GM19468 (cell line): ENCODE measurements at regions not wholly inside any gene's neighbourhood (a gene's known extent, or its start where the extent isn't known, plus 50 kb on each side); places are given as distances from the start of the nearest gene placed in this dataset.

Source experiments
- ATAC-seq: cut with Tn5 transposase; IDR thresholded peaks from one replicate; pipeline ENCODE4 v1.9.1; 2021; ENCODE audit warnings: mild to moderate bottlenecking, moderate library complexity, moderate number of reproducible peaks; ENCODE audit not compliant: unreplicated experiment; ENCODE audit errors: extremely low read depth

GRCh38 chr10:64506963-64507362, 985.8 kb downstream of the REEP3 start:
- ATAC-seq: no peak

- ATAC-seq: no peak
Measured at GRCh38 chr10:64507651-64508028, 986.4 kb downstream of the REEP3 start.

- no peak for ATAC-seq
Measured at GRCh38 chr10:64508029-64508661, 986.9 kb downstream of the REEP3 start.

- ATAC-seq: no peak
Measured at GRCh38 chr10:64515970-64516699, 994.9 kb downstream of the REEP3 start.

GRCh38 chr10:64518456-64518855, 997.3 kb downstream of the REEP3 start:
- ATAC-seq: no peak

GRCh38 chr10:64519427-64519826, 998.2 kb downstream of the REEP3 start:
- no peak for ATAC-seq

GRCh38 chr10:64519831-64520230, 998.6 kb downstream of the REEP3 start:
- no peak for ATAC-seq

- ATAC-seq: no peak
Measured at GRCh38 chr10:64523065-64523759, 1002.0 kb downstream of the REEP3 start.

GRCh38 chr10:64528294-64529002, 1007.2 kb downstream of the REEP3 start:
- ATAC-seq: no peak

GRCh38 chr10:64529003-64529350, 1007.8 kb downstream of the REEP3 start:
- ATAC-seq: no peak

- ATAC-seq: no peak
Measured at GRCh38 chr10:64534616-64535015, 1013.4 kb downstream of the REEP3 start.

- ATAC-seq: no peak
Measured at GRCh38 chr10:64535131-64535867, 1014.1 kb downstream of the REEP3 start.

GRCh38 chr10:64537112-64537511, 1015.9 kb downstream of the REEP3 start:
- ATAC-seq: no peak

GRCh38 chr10:64537928-64538327, 1016.7 kb downstream of the REEP3 start:
- ATAC-seq: no peak

GRCh38 chr10:64546073-64546472, 1024.9 kb downstream of the REEP3 start:
- ATAC-seq: no peak

- ATAC-seq: no peak
Measured at GRCh38 chr10:64547168-64547567, 1026.0 kb downstream of the REEP3 start.

GRCh38 chr10:64555666-64556065, 1034.5 kb downstream of the REEP3 start:
- no peak for ATAC-seq

- no peak for ATAC-seq
Measured at GRCh38 chr10:64558094-64558835, 1037.1 kb downstream of the REEP3 start.

- no peak for ATAC-seq
Measured at GRCh38 chr10:64571056-64571455, 1049.9 kb downstream of the REEP3 start.
